ENCODE measurements at regions not wholly inside any gene's neighbourhood (a gene's known extent, or its start where the extent isn't known, plus 50 kb on each side); places are given as distances from the start of the nearest gene placed in this dataset.
A peak's percentile ranks its signal among the peaks of the same experiment; 100 is the strongest.

DNA sequence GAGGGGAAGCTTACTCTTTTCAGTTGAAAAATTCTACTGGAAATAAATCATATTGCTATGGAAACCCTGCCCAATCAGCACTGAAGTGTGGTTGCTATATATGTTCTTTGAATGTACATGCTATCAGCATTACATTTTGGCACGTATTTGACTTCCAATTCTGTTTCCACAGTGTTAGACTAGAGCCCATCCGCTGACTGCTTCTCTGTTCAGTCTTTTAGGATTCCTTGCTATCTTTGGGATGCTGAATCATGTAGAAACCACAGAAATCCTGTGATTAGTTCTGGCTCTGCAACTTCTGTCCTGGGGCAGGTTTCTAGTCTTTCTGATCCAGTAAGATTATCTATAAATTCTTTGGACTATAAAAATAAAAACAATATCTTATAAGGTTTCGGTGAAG is 128.2 kb upstream of the SLC7A14 start:
- H3K4ac ChIP-seq (ENCODE audit: low read depth in 1 of 2, low read length in 2 of 2) = no peak overlapping the region
- peaks cover 9% of the 10 kb centered on the region for H3K9me3 ChIP-seq (ENCODE audit: control insufficient read depth, low read length)
- H3K4me1 ChIP-seq (ENCODE audit: control insufficient read depth, insufficient read depth, low read depth, low read length) = peaks cover 3% of the 10 kb centered on the region
- peak overlapping the region; percentile 87 for H3K27ac ChIP-seq (ENCODE audit: low read length, poor library complexity, severe bottlenecking)
- H3K14ac ChIP-seq (ENCODE audit: low read length in 2 of 2) = no peak overlapping the region
- H2BK5ac ChIP-seq (ENCODE audit: low read depth, low read length, poor library complexity, severe bottlenecking) = no peak overlapping the region
- no peaks in the 10 kb centered on the region for H3K79me1 ChIP-seq (replicated peaks; ENCODE audit: low read length, poor library complexity, severe bottlenecking)
- H2BK12ac ChIP-seq (ENCODE audit: low read length in 2 of 2) = no peak overlapping the region
- H3K4me3 ChIP-seq (ENCODE audit: insufficient read depth in 1 of 2, low read depth in 1 of 2, low read length in 2 of 2) = no peak overlapping the region
- no peak overlapping the region for H2AFZ ChIP-seq (ENCODE audit: low read depth, low read length)
- WGBS = 37% methylated on average over 2 of the region's 3 CpGs
- no peak overlapping the region for H2BK120ac ChIP-seq (ENCODE audit: low read depth, low read length)
- H4K91ac ChIP-seq (ENCODE audit: low read length) = no peak overlapping the region
- peak; percentile 75 for DNase-seq
- H3K9ac ChIP-seq (ENCODE audit: low read length) = peak overlapping the region; percentile 67
- H3K4me2 ChIP-seq (ENCODE audit: low read length, poor library complexity, severe bottlenecking) = no peak overlapping the region
- peaks cover 0 to 18% of the 10 kb centered on the region in 2 experiments for H3K36me3 ChIP-seq (ENCODE audit: control insufficient read depth in 1 of 2, insufficient read depth in 2 of 2, low read depth in 1 of 2, low read length in 2 of 2)
- H3K27me3 ChIP-seq (ENCODE audit: control insufficient read depth in 1 of 2, insufficient read depth in 1 of 2, low read length in 2 of 2) = no peaks in the 10 kb centered on the region
- H3K18ac ChIP-seq (ENCODE audit: low read depth in 1 of 2, low read length in 2 of 2) = no peak overlapping the region
- no peak overlapping the region for H2AK5ac ChIP-seq (ENCODE audit: low read length, severe bottlenecking)
- H3K23ac ChIP-seq (ENCODE audit: low read length in 2 of 2) = no peak overlapping the region
- H4K8ac ChIP-seq (ENCODE audit: low read length) = no peak overlapping the region
- H2BK15ac ChIP-seq (ENCODE audit: low read depth, poor library complexity, severe bottlenecking) = no peak overlapping the region

DNA sequence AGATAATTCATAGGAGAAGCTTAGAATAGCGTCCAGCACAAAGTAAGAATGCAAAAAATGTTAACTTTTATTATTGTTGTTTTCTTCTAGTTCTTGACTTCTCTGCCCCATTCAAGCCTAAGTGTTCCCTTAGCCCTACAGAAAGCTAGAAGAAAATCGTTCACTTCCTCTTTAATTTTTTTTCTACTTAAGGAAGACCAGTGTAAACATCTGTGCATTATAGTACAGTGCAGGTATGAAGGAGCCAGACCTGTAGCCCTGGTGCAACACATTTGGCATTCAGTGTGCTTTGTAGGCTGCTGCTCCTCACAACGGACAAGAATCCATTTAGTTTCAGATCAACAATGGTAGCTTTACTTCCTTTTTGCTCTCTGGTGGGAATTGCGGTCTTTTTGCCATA is 127.8 kb upstream of the SLC7A14 start:
- Histone ChIP-seq H3K9me3 (ENCODE audit: control insufficient read depth, low read length) (peaks cover 9% of the 10 kb centered on the region), H3K36me3 (ENCODE audit: control insufficient read depth in 1 of 2, insufficient read depth in 2 of 2, low read depth in 1 of 2, low read length in 2 of 2) (peaks cover 0 to 18% of the 10 kb centered on the region in 2 experiments), H3K27me3 (ENCODE audit: control insufficient read depth in 1 of 2, insufficient read depth in 1 of 2, low read length in 2 of 2) (no peaks in the 10 kb centered on the region), H2AFZ (ENCODE audit: low read depth, low read length) (no peak overlapping the region), H3K4me3 (ENCODE audit: insufficient read depth in 1 of 2, low read depth in 1 of 2, low read length in 2 of 2) (no peak overlapping the region), H3K9ac (ENCODE audit: low read length) (peak overlapping the region; percentile 67), H2BK15ac (ENCODE audit: low read depth, poor library complexity, severe bottlenecking) (no peak overlapping the region), H3K79me1 (replicated peaks; ENCODE audit: low read length, poor library complexity, severe bottlenecking) (no peaks in the 10 kb centered on the region), H2BK5ac (ENCODE audit: low read depth, low read length, poor library complexity, severe bottlenecking) (no peak overlapping the region), H4K8ac (ENCODE audit: low read length) (no peak overlapping the region), H3K4ac (ENCODE audit: low read depth in 1 of 2, low read length in 2 of 2) (peak overlapping the region in 1 of 2 experiments; percentile 58), H4K91ac (ENCODE audit: low read length) (no peak overlapping the region), H3K18ac (ENCODE audit: low read depth in 1 of 2, low read length in 2 of 2) (peak overlapping the region in 1 of 2 experiments; percentile 80), H3K4me1 (ENCODE audit: control insufficient read depth, insufficient read depth, low read depth, low read length) (peaks cover 3% of the 10 kb centered on the region), H2AK5ac (ENCODE audit: low read length, severe bottlenecking) (peak overlapping the region; percentile 40), H3K4me2 (ENCODE audit: low read length, poor library complexity, severe bottlenecking) (no peak overlapping the region), H3K27ac (ENCODE audit: low read length, poor library complexity, severe bottlenecking) (peak overlapping the region; percentile 87), H2BK12ac (ENCODE audit: low read length in 2 of 2) (peak overlapping the region in 1 of 2 experiments; percentile 70), H3K23ac (ENCODE audit: low read length in 2 of 2) (peak overlapping the region in 1 of 2 experiments; percentile 92), H3K14ac (ENCODE audit: low read length in 2 of 2) (peak overlapping the region in 1 of 2 experiments; percentile 82), H2BK120ac (ENCODE audit: low read depth, low read length) (peak overlapping the region; percentile 9)
- 83% methylated on average over 2 of the region's 4 CpGs for WGBS
- DNase-seq = peak; percentile 18

DNA sequence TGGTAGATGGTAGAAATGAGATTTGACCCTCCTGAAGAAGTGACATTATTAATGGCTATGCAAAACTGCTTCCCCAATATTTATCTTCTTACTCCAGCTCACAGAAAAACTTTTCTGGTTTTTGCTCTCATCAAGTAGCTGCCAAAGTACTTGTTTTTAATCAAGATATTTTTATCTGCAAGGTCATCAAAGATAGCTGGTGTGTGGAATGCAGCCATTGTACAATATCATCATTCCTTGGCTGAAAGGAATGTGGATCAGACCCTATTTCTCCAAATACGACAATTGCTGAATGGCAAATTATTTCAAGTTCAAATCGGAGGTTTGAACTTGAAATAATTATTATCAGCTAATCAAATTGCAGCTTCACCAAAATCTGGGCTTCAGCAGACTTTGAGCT is 126.9 kb upstream of the SLC7A14 start:
- no peak overlapping the region for H4K91ac ChIP-seq (ENCODE audit: low read length)
- no peak overlapping the region for H3K4me3 ChIP-seq (ENCODE audit: insufficient read depth in 1 of 2, low read depth in 1 of 2, low read length in 2 of 2)
- H2AK5ac ChIP-seq (ENCODE audit: low read length, severe bottlenecking) = no peak overlapping the region
- peaks cover 3% of the 10 kb centered on the region for H3K4me1 ChIP-seq (ENCODE audit: control insufficient read depth, insufficient read depth, low read depth, low read length)
- H3K9me3 ChIP-seq (ENCODE audit: control insufficient read depth, low read length) = peaks cover 9% of the 10 kb centered on the region
- H2AFZ ChIP-seq (ENCODE audit: low read depth, low read length) = no peak overlapping the region
- no peak overlapping the region for H2BK120ac ChIP-seq (ENCODE audit: low read depth, low read length)
- H4K8ac ChIP-seq (ENCODE audit: low read length) = no peak overlapping the region
- peak overlapping the region; percentile 67 for H3K9ac ChIP-seq (ENCODE audit: low read length)
- no peak overlapping the region for H3K4ac ChIP-seq (ENCODE audit: low read depth in 1 of 2, low read length in 2 of 2)
- H3K27me3 ChIP-seq (ENCODE audit: control insufficient read depth in 1 of 2, insufficient read depth in 1 of 2, low read length in 2 of 2) = no peaks in the 10 kb centered on the region
- no peak for DNase-seq
- no peak overlapping the region for H2BK15ac ChIP-seq (ENCODE audit: low read depth, poor library complexity, severe bottlenecking)
- H2BK12ac ChIP-seq (ENCODE audit: low read length in 2 of 2) = no peak overlapping the region
- no peak overlapping the region for H3K14ac ChIP-seq (ENCODE audit: low read length in 2 of 2)
- WGBS = no CpG with 5 or more reads among the region's 2 CpGs
- H2BK5ac ChIP-seq (ENCODE audit: low read depth, low read length, poor library complexity, severe bottlenecking) = no peak overlapping the region
- H3K18ac ChIP-seq (ENCODE audit: low read depth in 1 of 2, low read length in 2 of 2) = no peak overlapping the region
- H3K27ac ChIP-seq (ENCODE audit: low read length, poor library complexity, severe bottlenecking) = peak overlapping the region; percentile 87
- no peak overlapping the region for H3K4me2 ChIP-seq (ENCODE audit: low read length, poor library complexity, severe bottlenecking)
- no peak overlapping the region for H3K23ac ChIP-seq (ENCODE audit: low read length in 2 of 2)
- no peaks in the 10 kb centered on the region for H3K79me1 ChIP-seq (replicated peaks; ENCODE audit: low read length, poor library complexity, severe bottlenecking)
- H3K36me3 ChIP-seq (ENCODE audit: control insufficient read depth in 1 of 2, insufficient read depth in 2 of 2, low read depth in 1 of 2, low read length in 2 of 2) = peaks cover 0 to 21% of the 10 kb centered on the region in 2 experiments

DNA sequence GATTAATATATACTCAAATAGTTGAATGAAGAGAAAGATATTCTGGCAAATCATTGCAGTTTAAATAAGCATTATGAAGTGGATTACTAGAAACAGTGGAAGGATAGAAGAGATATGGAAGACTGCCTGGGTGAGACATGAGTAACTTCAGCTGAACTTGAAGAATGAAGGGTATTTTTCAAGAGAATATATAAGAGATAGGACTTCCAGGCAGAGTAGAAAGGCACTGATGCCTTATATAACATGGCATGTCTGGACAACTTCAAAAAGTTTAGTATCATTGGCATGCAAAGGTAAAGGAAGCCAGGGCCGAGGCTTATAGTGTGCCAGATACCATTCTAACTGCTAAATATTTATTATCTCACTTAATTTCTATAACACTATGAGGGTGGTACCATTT is 126.5 kb upstream of the SLC7A14 start:
- Histone ChIP-seq H3K23ac (ENCODE audit: low read length in 2 of 2) (no peak overlapping the region), H3K27ac (ENCODE audit: low read length, poor library complexity, severe bottlenecking) (peak overlapping the region; percentile 87), H3K4me1 (ENCODE audit: control insufficient read depth, insufficient read depth, low read depth, low read length) (peaks cover 3% of the 10 kb centered on the region), H3K4ac (ENCODE audit: low read depth in 1 of 2, low read length in 2 of 2) (peak overlapping the region in 1 of 2 experiments; percentile 48), H3K14ac (ENCODE audit: low read length in 2 of 2) (no peak overlapping the region), H3K27me3 (ENCODE audit: control insufficient read depth in 1 of 2, insufficient read depth in 1 of 2, low read length in 2 of 2) (no peaks in the 10 kb centered on the region), H2AK5ac (ENCODE audit: low read length, severe bottlenecking) (no peak overlapping the region), H3K36me3 (ENCODE audit: control insufficient read depth in 1 of 2, insufficient read depth in 2 of 2, low read depth in 1 of 2, low read length in 2 of 2) (peaks cover 0 to 26% of the 10 kb centered on the region in 2 experiments), H3K79me1 (replicated peaks; ENCODE audit: low read length, poor library complexity, severe bottlenecking) (no peaks in the 10 kb centered on the region), H2AFZ (ENCODE audit: low read depth, low read length) (no peak overlapping the region), H4K91ac (ENCODE audit: low read length) (no peak overlapping the region), H2BK5ac (ENCODE audit: low read depth, low read length, poor library complexity, severe bottlenecking) (no peak overlapping the region), H2BK15ac (ENCODE audit: low read depth, poor library complexity, severe bottlenecking) (no peak overlapping the region), H4K8ac (ENCODE audit: low read length) (no peak overlapping the region), H2BK12ac (ENCODE audit: low read length in 2 of 2) (no peak overlapping the region), H2BK120ac (ENCODE audit: low read depth, low read length) (no peak overlapping the region), H3K4me3 (ENCODE audit: insufficient read depth in 1 of 2, low read depth in 1 of 2, low read length in 2 of 2) (no peak overlapping the region), H3K9me3 (ENCODE audit: control insufficient read depth, low read length) (peaks cover 9% of the 10 kb centered on the region), H3K9ac (ENCODE audit: low read length) (peak overlapping the region; percentile 67), H3K4me2 (ENCODE audit: low read length, poor library complexity, severe bottlenecking) (no peak overlapping the region), H3K18ac (ENCODE audit: low read depth in 1 of 2, low read length in 2 of 2) (no peak overlapping the region)
- WGBS = no CpG with 5 or more reads among the region's 1 CpG
- no peak for DNase-seq

Data from mesenchymal stem cell (in vitro differentiated cells and primary cell).